SH-SY5Y (cell line): ENCODE measurements at regions not wholly inside any gene's neighbourhood (a gene's known extent, or its start where the extent isn't known, plus 50 kb on each side); places are given as distances from the start of the nearest gene placed in this dataset.

Source experiments
- GATA2 ChIP-seq: IDR thresholded peaks from 2 replicates; pipeline ENCODE4 v1.6.1; 2011; ENCODE audit warnings: mild to moderate bottlenecking, low read depth, low read length
- GATA3 ChIP-seq: IDR thresholded peaks from 2 replicates; pipeline ENCODE4 v1.6.1; 2011; ENCODE audit warnings: low read depth, mild to moderate bottlenecking, low read length, moderate library complexity

- TF ChIP-seq GATA3: no peak
- no peak for TF ChIP-seq GATA2
These were observed 140.6 kb upstream of the PALS2 start for GRCh38 chr7:24432677-24433076.
